CD4-positive, alpha-beta memory T cell (primary cell): ENCODE measurements at regions not wholly inside any gene's neighbourhood (a gene's known extent, or its start where the extent isn't known, plus 50 kb on each side); places are given as distances from the start of the nearest gene placed in this dataset.

Experiments used
- CTCF ChIA-PET: fragments of 350-600 bp; sonication (Branson Sonifier 250); formaldehyde crosslinking; loops from one replicate; lab custom pipeline; 2021; ENCODE audit warnings: inconsistent platforms; ENCODE audit not compliant: partially characterized antibody; lab: Charles Lee
- POLR2A ChIA-PET: fragments of 350-600 bp; sonication (Branson Sonifier 250); formaldehyde crosslinking; loops from one replicate; lab custom pipeline; 2021; ENCODE audit not compliant: partially characterized antibody; lab: Charles Lee
- DNase-seq, 5 donors: peaks; one replicate each; pipeline versions ENCODE4 v3.0.0 to v3.0.0-alpha.2; 2020 to 2022; ENCODE audit warnings: mixed read lengths in 1 of 5
- H3K27ac ChIP-seq: one replicate; pipeline ENCODE4 v1.7.0; 2013; ENCODE audit warnings: low read depth, low read length
- H3K27me3 ChIP-seq: 2 replicates; pipeline ENCODE4 v1.7.0; 2013; ENCODE audit warnings: mild to moderate bottlenecking, low read length, moderate library complexity; ENCODE audit not compliant: insufficient read depth
- H3K36me3 ChIP-seq: 2 replicates; pipeline ENCODE4 v1.7.0; 2013; ENCODE audit warnings: mild to moderate bottlenecking, low read length, moderate library complexity; ENCODE audit not compliant: insufficient read depth
- H3K4me1 ChIP-seq: 2 replicates; pipeline ENCODE4 v1.7.0; 2013; ENCODE audit warnings: mild to moderate bottlenecking, low read length, moderate library complexity; ENCODE audit not compliant: insufficient read depth
- H3K4me3 ChIP-seq, 2 donors: one replicate each; pipeline ENCODE4 v1.7.0; 2013; ENCODE audit warnings: low read length in 2 of 2, mild to moderate bottlenecking in 1 of 2
- H3K9me3 ChIP-seq, 2 donors: one replicate each; pipeline ENCODE4 v1.7.0; 2013; ENCODE audit warnings: low read length in 2 of 2, control low read depth in 1 of 2; ENCODE audit not compliant: control insufficient read depth in 1 of 2
- H3K27ac Mint-ChIP-seq, 7 donors: one replicate each; pipeline ENCODE4 v1.8.0; 2020 to 2021; ENCODE audit warnings: mixed read lengths in 7 of 7, mild to moderate bottlenecking in 6 of 7, inconsistent platforms in 3 of 7, moderate library complexity in 3 of 7
- H3K27me3 Mint-ChIP-seq, 2 donors: one replicate each; pipeline ENCODE4 v1.8.0; 2020 to 2021; ENCODE audit warnings: mixed read lengths in 2 of 2
- H3K36me3 Mint-ChIP-seq, 2 donors: one replicate each; pipeline ENCODE4 v1.8.0; 2020 to 2021; ENCODE audit warnings: mixed read lengths in 2 of 2, inconsistent platforms in 1 of 2, mild to moderate bottlenecking in 1 of 2
- H3K4me1 Mint-ChIP-seq, 4 donors: one replicate each; pipeline ENCODE4 v1.8.0; 2020 to 2021; ENCODE audit warnings: mixed read lengths in 4 of 4, mild to moderate bottlenecking in 1 of 4
- H3K4me3 Mint-ChIP-seq, 8 donors: one replicate each; pipeline ENCODE4 v1.8.0; 2020 to 2021; ENCODE audit warnings: mixed read lengths in 8 of 8, mild to moderate bottlenecking in 7 of 8, moderate library complexity in 6 of 8, inconsistent platforms in 3 of 8
- H3K9me3 Mint-ChIP-seq, 8 donors: one replicate each; pipeline ENCODE4 v1.8.0; 2020 to 2021; ENCODE audit warnings: mixed read lengths in 8 of 8, mild to moderate bottlenecking in 5 of 8, inconsistent platforms in 3 of 8, moderate library complexity in 1 of 8
- intact Hi-C: fragments of 100-400 bp; cut with micrococcal nuclease; formaldehyde crosslinking; loops from one replicate; pipeline ENCODE4 v1.15.1; 2023

DNA sequence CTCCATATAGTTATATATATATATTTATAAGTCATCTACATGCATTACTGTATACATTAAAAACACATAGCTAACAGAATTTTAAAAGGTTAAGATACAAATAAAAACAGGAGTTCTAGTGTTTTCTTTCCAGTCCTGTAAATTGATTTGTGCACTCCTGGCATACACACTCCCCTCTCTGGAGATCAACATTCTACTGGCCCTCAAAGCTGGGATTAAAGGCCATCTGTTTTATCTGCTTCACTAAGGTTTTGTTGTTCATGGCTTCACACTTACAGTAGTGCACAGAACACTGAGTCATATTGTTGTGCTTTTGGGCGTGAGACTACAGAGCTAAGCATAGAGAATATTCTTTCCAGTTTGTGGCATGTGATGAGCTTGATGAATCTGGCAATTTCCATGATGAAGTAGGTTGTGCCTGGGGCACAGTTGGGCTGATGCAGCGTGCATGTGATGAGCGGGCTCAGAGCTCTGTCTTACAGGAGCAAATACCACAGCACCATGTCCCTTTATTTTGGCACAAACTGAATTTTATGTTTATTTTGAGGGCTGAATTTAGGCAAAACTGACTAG is 98.2 kb downstream of the TAF11L14 start:
- Histone ChIP-seq H3K36me3 (no peaks in the 10 kb centered on the region), H3K27ac (no peak overlapping the region), H3K4me1 (no peaks in the 10 kb centered on the region), H3K9me3 (no peaks in the 10 kb centered on the region), H3K4me3 (no peak overlapping the region), H3K27me3 (no peaks in the 10 kb centered on the region)
- Mint-ChIP-seq H3K4me1 (no peaks in the 10 kb centered on the region), H3K9me3 (peaks cover 0 to 15% (median 7%) of the 10 kb centered on the region in 8 donors), H3K36me3 (no peaks in the 10 kb centered on the region), H3K27me3 (no peaks in the 10 kb centered on the region), H3K27ac (no peak overlapping the region), H3K4me3 (no peak overlapping the region)
- no peak for DNase-seq
- intact Hi-C loops: no loop called here
- ChIA-PET CTCF (no interaction called here), POLR2A (no interaction called here)

DNA sequence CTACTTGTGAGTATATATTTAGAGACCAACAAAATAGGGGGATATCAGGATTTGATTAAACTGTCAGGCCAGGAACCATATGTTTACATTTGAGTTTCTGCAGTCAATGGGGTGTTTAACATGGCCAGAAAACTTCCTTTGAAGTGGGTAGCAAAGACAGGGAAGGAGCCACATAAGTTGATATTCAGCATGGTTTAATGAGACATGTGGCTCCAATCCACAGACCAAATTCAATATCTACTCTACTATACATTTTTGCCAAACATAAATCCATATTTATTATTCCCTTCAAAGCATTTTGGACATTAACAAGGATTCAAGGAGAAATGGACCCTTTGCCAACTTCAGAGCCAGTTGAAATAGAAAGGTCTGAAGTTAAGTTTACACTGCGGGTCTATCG is 99.8 kb downstream of the TAF11L14 start:
- Mint-ChIP-seq H3K9me3 (peaks cover 6 to 18% (median 12%) of the 10 kb centered on the region in 8 donors), H3K27ac (no peak overlapping the region), H3K36me3 (no peaks in the 10 kb centered on the region), H3K4me1 (no peaks in the 10 kb centered on the region), H3K27me3 (no peaks in the 10 kb centered on the region), H3K4me3 (no peak overlapping the region)
- intact Hi-C loops: no loop called here
- Histone ChIP-seq H3K4me3 (no peak overlapping the region), H3K36me3 (no peaks in the 10 kb centered on the region), H3K27me3 (no peaks in the 10 kb centered on the region), H3K9me3 (no peaks in the 10 kb centered on the region), H3K4me1 (no peaks in the 10 kb centered on the region), H3K27ac (no peak overlapping the region)
- POLR2A ChIA-PET: no interaction called here
- no peak for DNase-seq
- CTCF ChIA-PET: no interaction called here

DNA sequence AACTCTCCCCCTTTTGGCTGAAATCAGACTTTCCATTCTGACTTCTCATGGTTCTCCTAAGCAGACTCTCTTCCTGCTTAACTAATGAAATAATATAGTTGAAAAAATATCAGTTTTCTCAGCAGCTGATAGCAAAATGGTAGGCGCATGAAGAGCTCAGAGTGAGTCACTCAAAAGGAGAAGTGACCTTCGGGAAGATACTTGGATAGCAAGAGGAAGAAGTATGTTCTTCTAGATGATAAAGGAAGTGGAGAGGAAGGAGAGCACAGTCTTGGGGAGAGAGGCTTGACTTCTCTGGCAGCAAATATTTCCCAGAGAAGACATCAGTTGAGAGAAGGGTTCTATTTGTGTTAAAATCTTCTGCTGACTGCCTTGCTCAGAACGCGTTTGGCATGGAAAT is 101.5 kb downstream of the TAF11L14 start:
- DNase-seq: no peak
- no peak overlapping the region for H3K27ac ChIP-seq
- intact Hi-C loops: no loop called here
- no peak overlapping the region for H3K4me3 ChIP-seq
- POLR2A ChIA-PET: no interaction called here
- Mint-ChIP-seq H3K27me3 (no peaks in the 10 kb centered on the region), H3K27ac (no peak overlapping the region), H3K4me3 (no peak overlapping the region), H3K36me3 (no peaks in the 10 kb centered on the region), H3K9me3 (peaks cover 7 to 19% (median 13%) of the 10 kb centered on the region in 8 donors), H3K4me1 (no peaks in the 10 kb centered on the region)
- no peaks in the 10 kb centered on the region for H3K27me3 ChIP-seq
- CTCF ChIA-PET: no interaction called here
- H3K36me3 ChIP-seq: no peaks in the 10 kb centered on the region
- no peaks in the 10 kb centered on the region for H3K4me1 ChIP-seq
- H3K9me3 ChIP-seq: no peaks in the 10 kb centered on the region

DNA sequence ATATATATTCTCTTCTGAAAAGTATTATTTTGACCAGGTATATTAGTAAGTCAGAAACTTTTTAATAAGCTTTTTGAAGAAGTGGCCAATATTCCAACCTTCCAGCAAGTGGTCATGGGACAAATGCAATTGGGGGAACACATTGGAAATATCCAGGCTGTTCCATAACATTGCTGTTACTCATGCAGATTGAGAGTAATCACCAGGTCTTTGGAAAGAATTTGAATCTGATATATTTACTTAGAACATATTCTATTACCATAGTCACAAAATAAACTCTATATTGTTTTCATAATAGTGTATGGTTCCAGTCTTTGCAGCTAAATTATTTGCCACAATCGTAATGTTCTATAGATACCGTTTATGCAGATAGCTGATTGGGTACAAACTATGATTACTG is 102.8 kb downstream of the TAF11L14 start:
- peaks cover 7 to 17% (median 13%) of the 10 kb centered on the region in 8 donors for H3K9me3 Mint-ChIP-seq
- Histone ChIP-seq H3K27ac (no peak overlapping the region), H3K36me3 (no peaks in the 10 kb centered on the region), H3K4me1 (no peaks in the 10 kb centered on the region), H3K27me3 (no peaks in the 10 kb centered on the region), H3K9me3 (no peaks in the 10 kb centered on the region), H3K4me3 (no peak overlapping the region)
- no peaks in the 10 kb centered on the region for H3K27me3 Mint-ChIP-seq
- no peak overlapping the region for H3K27ac Mint-ChIP-seq
- CTCF ChIA-PET: no interaction called here
- no peak overlapping the region for H3K4me3 Mint-ChIP-seq
- no peaks in the 10 kb centered on the region for H3K36me3 Mint-ChIP-seq
- DNase-seq: no peak
- H3K4me1 Mint-ChIP-seq: no peaks in the 10 kb centered on the region
- intact Hi-C loops: no loop called here
- POLR2A ChIA-PET: no interaction called here

DNA sequence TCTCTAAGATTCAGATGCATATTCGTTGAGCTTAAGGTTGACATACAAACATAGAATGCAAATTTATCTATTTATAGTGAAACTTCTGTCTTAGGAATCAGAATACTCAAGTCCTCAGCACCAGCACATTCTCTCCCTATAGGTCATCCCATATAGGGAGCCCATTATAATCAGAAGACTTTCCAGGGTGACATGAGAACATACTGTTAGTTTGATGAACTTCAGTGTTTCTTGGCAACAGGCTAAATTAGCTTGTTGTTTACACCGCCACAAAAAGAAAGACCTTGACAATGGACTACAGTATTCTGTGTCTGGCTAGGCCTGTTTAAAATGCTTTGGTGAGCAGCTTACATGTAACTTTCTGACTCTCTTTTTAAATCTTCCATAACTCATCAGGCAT is 104.2 kb downstream of the TAF11L14 start:
- CTCF ChIA-PET: no interaction called here
- Mint-ChIP-seq H3K36me3 (no peaks in the 10 kb centered on the region), H3K9me3 (peaks cover 7 to 17% (median 15%) of the 10 kb centered on the region in 8 donors), H3K4me1 (no peaks in the 10 kb centered on the region), H3K4me3 (no peak overlapping the region), H3K27me3 (no peaks in the 10 kb centered on the region), H3K27ac (no peak overlapping the region)
- Histone ChIP-seq H3K4me3 (no peak overlapping the region), H3K27me3 (no peaks in the 10 kb centered on the region), H3K9me3 (no peaks in the 10 kb centered on the region), H3K27ac (no peak overlapping the region), H3K4me1 (no peaks in the 10 kb centered on the region), H3K36me3 (no peaks in the 10 kb centered on the region)
- intact Hi-C loops: no loop called here
- POLR2A ChIA-PET: no interaction called here
- no peak for DNase-seq

DNA sequence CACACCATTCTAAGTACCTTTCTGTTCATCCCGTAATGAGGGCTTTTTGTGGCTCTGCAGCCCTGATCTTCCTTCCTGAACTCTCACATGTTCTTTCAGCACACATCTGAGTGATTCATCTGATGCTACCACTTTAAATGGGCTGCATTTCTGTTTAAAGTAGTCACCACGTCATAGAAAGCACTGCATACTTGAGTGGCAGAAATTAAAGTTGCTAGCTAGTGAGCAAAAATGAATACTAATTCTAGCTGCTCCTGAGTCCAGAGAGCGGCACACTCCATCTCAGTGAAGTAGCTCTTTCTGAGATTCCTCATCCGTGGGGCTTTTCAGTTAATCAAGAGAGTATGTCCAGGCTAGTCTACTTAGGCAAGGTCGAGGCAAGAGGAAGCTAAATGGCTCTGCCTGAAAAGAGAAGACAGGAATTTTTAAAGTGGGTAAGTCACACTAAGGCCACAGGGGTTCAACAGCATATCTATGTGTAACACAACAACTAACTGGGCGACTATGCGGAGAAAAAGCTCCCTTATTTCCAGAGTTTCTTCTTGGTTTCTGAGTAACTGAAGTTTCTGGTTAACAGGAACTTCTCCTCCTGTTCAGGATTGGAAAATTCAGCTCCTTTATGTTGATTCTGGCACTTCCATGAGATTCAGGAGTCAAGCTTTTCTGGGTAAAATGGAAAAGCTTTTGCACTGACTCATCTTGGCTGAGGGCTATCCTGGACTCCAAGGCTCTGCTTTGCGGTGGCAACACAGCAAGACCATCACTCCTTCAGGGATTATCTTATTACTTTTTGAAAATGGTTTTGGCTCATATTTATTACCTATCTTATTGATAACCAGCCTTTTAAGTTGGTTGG is 109.5 kb downstream of the TAF11L14 start:
- POLR2A ChIA-PET: no interaction called here
- H3K4me3 Mint-ChIP-seq: no peak overlapping the region
- Histone ChIP-seq H3K36me3 (no peaks in the 10 kb centered on the region), H3K9me3 (no peaks in the 10 kb centered on the region), H3K4me3 (no peak overlapping the region), H3K27me3 (no peaks in the 10 kb centered on the region), H3K27ac (no peak overlapping the region), H3K4me1 (no peaks in the 10 kb centered on the region)
- H3K36me3 Mint-ChIP-seq: no peaks in the 10 kb centered on the region
- H3K27ac Mint-ChIP-seq: no peak overlapping the region
- intact Hi-C loops: no loop called here
- no peaks in the 10 kb centered on the region for H3K4me1 Mint-ChIP-seq
- H3K9me3 Mint-ChIP-seq: peaks cover 3 to 10% (median 8%) of the 10 kb centered on the region in 8 donors
- DNase-seq: no peak
- CTCF ChIA-PET: no interaction called here
- no peaks in the 10 kb centered on the region for H3K27me3 Mint-ChIP-seq

DNA sequence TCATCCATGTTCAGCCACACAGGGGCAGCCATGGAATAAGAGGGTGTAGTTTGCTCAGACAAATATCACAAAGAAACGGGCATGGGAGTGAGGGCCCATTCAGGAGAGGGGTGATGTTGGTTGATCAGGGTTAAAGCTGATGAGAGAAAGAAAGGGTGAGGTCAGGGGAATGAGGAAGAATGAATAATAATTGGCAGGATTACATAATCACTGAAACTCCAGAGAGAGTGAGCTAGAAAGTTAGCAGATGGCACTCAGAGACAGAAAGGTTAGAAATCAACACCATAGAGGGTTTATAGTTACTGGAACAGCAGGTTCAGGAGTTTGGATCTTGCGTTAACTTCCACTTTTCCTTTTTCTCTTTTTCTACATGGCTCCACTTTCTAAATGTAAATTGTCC is 113.9 kb downstream of the TAF11L14 start:
- no peak overlapping the region for H3K27ac ChIP-seq
- H3K4me1 Mint-ChIP-seq: no peaks in the 10 kb centered on the region
- no peak overlapping the region for H3K27ac Mint-ChIP-seq
- intact Hi-C loops: no loop called here
- no peaks in the 10 kb centered on the region for H3K27me3 Mint-ChIP-seq
- ChIA-PET POLR2A (no interaction called here), CTCF (no interaction called here)
- H3K4me1 ChIP-seq: no peaks in the 10 kb centered on the region
- DNase-seq: no peak
- H3K36me3 Mint-ChIP-seq: no peaks in the 10 kb centered on the region
- no peaks in the 10 kb centered on the region for H3K36me3 ChIP-seq
- H3K27me3 ChIP-seq: no peaks in the 10 kb centered on the region
- no peak overlapping the region for H3K4me3 ChIP-seq
- H3K9me3 ChIP-seq: no peaks in the 10 kb centered on the region
- no peak overlapping the region for H3K4me3 Mint-ChIP-seq
- peaks cover 0 to 6% (median 2%) of the 10 kb centered on the region in 8 donors for H3K9me3 Mint-ChIP-seq
